ENCODE measurements at regions not wholly inside any gene's neighbourhood (a gene's known extent, or its start where the extent isn't known, plus 50 kb on each side); places are given as distances from the start of the nearest gene placed in this dataset.
"Not testable (repeated sequence)": the region's sequence is repeated elsewhere in the genome, so short reads cannot be mapped to it uniquely, and the experiment has no call there.

DNA sequence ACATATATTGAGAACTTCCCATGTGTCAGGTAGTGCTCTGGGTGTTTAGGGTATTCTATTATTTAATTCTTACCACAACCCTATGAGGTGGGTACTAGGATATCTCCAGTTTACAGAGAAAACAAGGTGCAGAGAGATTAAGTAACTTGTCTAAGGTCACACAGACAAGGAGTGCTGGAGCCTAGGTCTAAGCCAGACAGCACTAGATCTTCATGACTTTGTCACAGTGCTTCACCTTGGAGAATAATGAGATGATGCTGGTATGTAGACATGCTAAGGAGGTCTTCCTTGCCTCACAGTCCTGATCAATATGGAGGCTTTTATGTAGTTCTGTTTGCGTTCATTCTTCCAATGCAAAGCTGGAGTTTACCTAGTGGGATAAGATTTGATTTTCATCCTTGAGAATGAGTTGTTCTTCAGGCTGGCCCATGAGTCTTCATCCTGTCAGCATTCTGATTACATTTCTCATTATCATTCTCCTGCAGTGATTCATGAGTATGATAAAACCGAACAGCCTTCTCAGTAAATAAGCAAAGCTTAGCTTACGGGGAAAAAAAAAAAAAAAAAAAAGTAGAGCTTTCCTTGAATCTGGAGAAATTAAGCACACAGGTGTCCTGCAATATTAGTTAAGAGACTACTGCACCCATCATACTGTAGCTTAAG is 176.3 kb downstream of the C9orf152 start (continued):
- TF ChIP-seq, protein P1, sequence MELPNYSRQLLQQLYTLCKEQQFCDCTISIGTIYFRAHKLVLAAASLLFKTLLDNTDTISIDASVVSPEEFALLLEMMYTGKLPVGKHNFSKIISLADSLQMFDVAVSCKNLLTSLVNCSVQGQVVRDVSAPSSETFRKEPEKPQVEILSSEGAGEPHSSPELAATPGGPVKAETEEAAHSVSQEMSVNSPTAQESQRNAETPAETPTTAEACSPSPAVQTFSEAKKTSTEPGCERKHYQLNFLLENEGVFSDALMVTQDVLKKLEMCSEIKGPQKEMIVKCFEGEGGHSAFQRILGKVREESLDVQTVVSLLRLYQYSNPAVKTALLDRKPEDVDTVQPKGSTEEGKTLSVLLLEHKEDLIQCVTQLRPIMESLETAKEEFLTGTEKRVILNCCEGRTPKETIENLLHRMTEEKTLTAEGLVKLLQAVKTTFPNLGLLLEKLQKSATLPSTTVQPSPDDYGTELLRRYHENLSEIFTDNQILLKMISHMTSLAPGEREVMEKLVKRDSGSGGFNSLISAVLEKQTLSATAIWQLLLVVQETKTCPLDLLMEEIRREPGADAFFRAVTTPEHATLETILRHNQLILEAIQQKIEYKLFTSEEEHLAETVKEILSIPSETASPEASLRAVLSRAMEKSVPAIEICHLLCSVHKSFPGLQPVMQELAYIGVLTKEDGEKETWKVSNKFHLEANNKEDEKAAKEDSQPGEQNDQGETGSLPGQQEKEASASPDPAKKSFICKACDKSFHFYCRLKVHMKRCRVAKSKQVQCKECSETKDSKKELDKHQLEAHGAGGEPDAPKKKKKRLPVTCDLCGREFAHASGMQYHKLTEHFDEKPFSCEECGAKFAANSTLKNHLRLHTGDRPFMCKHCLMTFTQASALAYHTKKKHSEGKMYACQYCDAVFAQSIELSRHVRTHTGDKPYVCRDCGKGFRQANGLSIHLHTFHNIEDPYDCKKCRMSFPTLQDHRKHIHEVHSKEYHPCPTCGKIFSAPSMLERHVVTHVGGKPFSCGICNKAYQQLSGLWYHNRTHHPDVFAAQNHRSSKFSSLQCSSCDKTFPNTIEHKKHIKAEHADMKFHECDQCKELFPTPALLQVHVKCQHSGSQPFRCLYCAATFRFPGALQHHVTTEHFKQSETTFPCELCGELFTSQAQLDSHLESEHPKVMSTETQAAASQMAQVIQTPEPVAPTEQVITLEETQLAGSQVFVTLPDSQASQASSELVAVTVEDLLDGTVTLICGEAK (IDR thresholded peaks at IDR 0.05; ENCODE audit: borderline replicate concordance): no peak
- TF ChIP-seq STAT3 (IDR thresholded peaks at IDR 0.05; ENCODE audit: low read depth, low read length): no peak
- TF ChIP-seq, protein P2, sequence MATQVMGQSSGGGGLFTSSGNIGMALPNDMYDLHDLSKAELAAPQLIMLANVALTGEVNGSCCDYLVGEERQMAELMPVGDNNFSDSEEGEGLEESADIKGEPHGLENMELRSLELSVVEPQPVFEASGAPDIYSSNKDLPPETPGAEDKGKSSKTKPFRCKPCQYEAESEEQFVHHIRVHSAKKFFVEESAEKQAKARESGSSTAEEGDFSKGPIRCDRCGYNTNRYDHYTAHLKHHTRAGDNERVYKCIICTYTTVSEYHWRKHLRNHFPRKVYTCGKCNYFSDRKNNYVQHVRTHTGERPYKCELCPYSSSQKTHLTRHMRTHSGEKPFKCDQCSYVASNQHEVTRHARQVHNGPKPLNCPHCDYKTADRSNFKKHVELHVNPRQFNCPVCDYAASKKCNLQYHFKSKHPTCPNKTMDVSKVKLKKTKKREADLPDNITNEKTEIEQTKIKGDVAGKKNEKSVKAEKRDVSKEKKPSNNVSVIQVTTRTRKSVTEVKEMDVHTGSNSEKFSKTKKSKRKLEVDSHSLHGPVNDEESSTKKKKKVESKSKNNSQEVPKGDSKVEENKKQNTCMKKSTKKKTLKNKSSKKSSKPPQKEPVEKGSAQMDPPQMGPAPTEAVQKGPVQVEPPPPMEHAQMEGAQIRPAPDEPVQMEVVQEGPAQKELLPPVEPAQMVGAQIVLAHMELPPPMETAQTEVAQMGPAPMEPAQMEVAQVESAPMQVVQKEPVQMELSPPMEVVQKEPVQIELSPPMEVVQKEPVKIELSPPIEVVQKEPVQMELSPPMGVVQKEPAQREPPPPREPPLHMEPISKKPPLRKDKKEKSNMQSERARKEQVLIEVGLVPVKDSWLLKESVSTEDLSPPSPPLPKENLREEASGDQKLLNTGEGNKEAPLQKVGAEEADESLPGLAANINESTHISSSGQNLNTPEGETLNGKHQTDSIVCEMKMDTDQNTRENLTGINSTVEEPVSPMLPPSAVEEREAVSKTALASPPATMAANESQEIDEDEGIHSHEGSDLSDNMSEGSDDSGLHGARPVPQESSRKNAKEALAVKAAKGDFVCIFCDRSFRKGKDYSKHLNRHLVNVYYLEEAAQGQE (IDR thresholded peaks at IDR 0.05; ENCODE audit: low read depth, low read length): no peak

DNA sequence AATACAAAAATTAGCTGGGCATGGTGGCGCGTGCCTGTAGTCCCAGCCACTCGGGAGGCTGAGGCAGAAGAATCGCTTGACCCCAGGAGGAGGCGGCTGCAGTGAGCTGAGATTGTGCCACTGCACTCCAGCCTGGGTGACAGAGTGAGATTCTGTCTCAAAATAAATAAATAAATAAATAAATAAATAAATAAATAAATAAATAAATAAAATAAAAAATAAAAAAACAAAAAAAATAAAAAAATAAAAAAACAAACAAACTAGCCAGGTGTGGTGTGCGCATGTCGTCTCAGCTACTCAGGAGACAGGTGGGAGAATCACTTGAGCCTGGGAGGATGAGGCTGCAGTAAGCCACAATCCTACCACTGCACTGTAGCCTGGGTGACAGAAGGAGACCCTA is 175.4 kb downstream of the C9orf152 start:
- H3K4me2 ChIP-seq (ENCODE audit: control insufficient read depth, insufficient read depth); ATAC-seq; in situ Hi-C loops (cut with MboI); DNase-seq (ENCODE audit: low read depth, low spot score); BruUV-seq (replicated peaks); H3K4me1 ChIP-seq (ENCODE audit: control insufficient read depth, insufficient read depth, low read length); H3K79me2 ChIP-seq (ENCODE audit: control insufficient read depth, insufficient read depth, low read length); RAD21 ChIA-PET (ENCODE audit: unreplicated experiment); H3K4me3 ChIP-seq; H2AFZ ChIP-seq (ENCODE audit: control insufficient read depth, low read depth, low read length); H3K9me3 ChIP-seq (replicated peaks; ENCODE audit: control insufficient read depth, insufficient read depth, low read length); intact Hi-C loops (cut with micrococcal nuclease; ENCODE audit: unreplicated experiment); H3K27me3 ChIP-seq (replicated peaks in 1 of 2; ENCODE audit: control insufficient read depth in 2 of 2, insufficient read depth in 2 of 2, low read length in 1 of 2); H3K27ac ChIP-seq (ENCODE audit: control insufficient read depth, insufficient read depth); H4K20me1 ChIP-seq (ENCODE audit: control insufficient read depth, insufficient read depth); FAIRE-seq; H3K36me3 ChIP-seq (ENCODE audit: control insufficient read depth in 2 of 2, insufficient read depth in 2 of 2, low read length in 1 of 2); H3K9ac ChIP-seq (ENCODE audit: control insufficient read depth, insufficient read depth, low read length): not testable (repeated sequence)
- ChIA-PET CTCF (interaction anchor here (0.6 kb wide), 1 partner anchor 133 kb away, joined by 3 read pairs; no protein-coding TSS in a partner anchor), POLR2A (interaction anchor here (0.7 kb wide), 1 partner anchor 130 kb away, joined by 7 read pairs; no protein-coding TSS in a partner anchor), SMC1A (ENCODE audit: uncharacterized antibody, unreplicated experiment) (interaction anchor here (0.9 to 1.0 kb wide), 2 partner anchors 14 to 127 kb away, joined by 3 to 6 read pairs; no protein-coding TSS in a partner anchor)
- 99% methylated on average over 7 of the region's 7 CpGs for WGBS (ENCODE audit: insufficient coverage, insufficient replicate concordance, low lambda C conversion rate, missing lambda C conversion rate)
